Central memory CD8-positive, alpha-beta T cell (primary cell): ENCODE measurements at regions not wholly inside any gene's neighbourhood (a gene's known extent, or its start where the extent isn't known, plus 50 kb on each side); places are given as distances from the start of the nearest gene placed in this dataset.
"Not testable (repeated sequence)": the region's sequence is repeated elsewhere in the genome, so short reads cannot be mapped to it uniquely, and the experiment has no call there.

Source experiments
- ATAC-seq: fragments of 150-1000 bp; cut with Tn5 transposase; replicated peaks from 2 replicates; pipeline ENCODE4 v1.10.0; 2022; ENCODE audit warnings: mild to moderate bottlenecking, moderate FRiP score, moderate number of reproducible peaks; ENCODE audit not compliant: poor library complexity, severe bottlenecking; ENCODE audit errors: extremely low read depth
- DNase-seq, 2 donors: peaks; one replicate each; pipeline ENCODE4 v3.0.0; 2021; ENCODE audit warnings: low spot score in 2 of 2
- H3K27ac Mint-ChIP-seq: one replicate; pipeline ENCODE4 v1.8.0; 2022; ENCODE audit warnings: low read depth, mild to moderate bottlenecking, moderate library complexity, mixed read lengths
- H3K27me3 Mint-ChIP-seq: one replicate; pipeline ENCODE4 v1.8.0; 2022; ENCODE audit warnings: mixed read lengths
- H3K36me3 Mint-ChIP-seq: one replicate; pipeline ENCODE4 v1.8.0; 2022; ENCODE audit warnings: mild to moderate bottlenecking, moderate library complexity, mixed read lengths; ENCODE audit not compliant: insufficient read depth
- H3K4me1 Mint-ChIP-seq: one replicate; pipeline ENCODE4 v1.8.0; 2022; ENCODE audit warnings: mixed read lengths
- H3K4me3 Mint-ChIP-seq: one replicate; pipeline ENCODE4 v1.8.0; 2022; ENCODE audit warnings: mild to moderate bottlenecking, moderate library complexity, mixed read lengths
- H3K9me3 Mint-ChIP-seq: one replicate; pipeline ENCODE4 v1.8.0; 2022; ENCODE audit warnings: mixed read lengths

- Mint-ChIP-seq H3K4me3 (no peak overlapping the region), H3K9me3 (no peaks in the 10 kb centered on the region), H3K4me1 (no peaks in the 10 kb centered on the region), H3K36me3 (no peaks in the 10 kb centered on the region), H3K27ac (no peak overlapping the region), H3K27me3 (no peaks in the 10 kb centered on the region)
- ATAC-seq (no peak), DNase-seq (no peak)
These were observed 229.2 kb upstream of the AFF2 start for GRCh38 chrX:148271263-148271662.

GRCh38 chrX:148281920-148282319 lies 218.5 kb upstream of the AFF2 start:
- no peak for DNase-seq
- no peak overlapping the region for H3K4me3 Mint-ChIP-seq
- no peak for ATAC-seq
- no peaks in the 10 kb centered on the region for H3K9me3 Mint-ChIP-seq
- H3K27me3 Mint-ChIP-seq, result no peaks in the 10 kb centered on the region
- H3K36me3 Mint-ChIP-seq, result no peaks in the 10 kb centered on the region
- peaks cover 6% of the 10 kb centered on the region for H3K4me1 Mint-ChIP-seq
- no peak overlapping the region for H3K27ac Mint-ChIP-seq

GRCh38 chrX:148282504-148282903 lies 217.9 kb upstream of the AFF2 start:
- Mint-ChIP-seq H3K36me3 (no peaks in the 10 kb centered on the region), H3K4me3 (no peak overlapping the region), H3K9me3 (no peaks in the 10 kb centered on the region), H3K27ac (no peak overlapping the region), H3K4me1 (peaks cover 6% of the 10 kb centered on the region), H3K27me3 (no peaks in the 10 kb centered on the region)
- DNase-seq (no peak), ATAC-seq (no peak)

- Mint-ChIP-seq H3K36me3 (no peaks in the 10 kb centered on the region), H3K27ac (no peak overlapping the region), H3K27me3 (no peaks in the 10 kb centered on the region), H3K4me3 (no peak overlapping the region), H3K4me1 (peaks cover 6% of the 10 kb centered on the region), H3K9me3 (no peaks in the 10 kb centered on the region)
- ATAC-seq, result no peak
- no peak for DNase-seq
These were observed 216.4 kb upstream of the AFF2 start for GRCh38 chrX:148284056-148284455.

GRCh38 chrX:148284821-148285220 lies 215.6 kb upstream of the AFF2 start:
- Mint-ChIP-seq H3K4me3 (no peak overlapping the region), H3K9me3 (no peaks in the 10 kb centered on the region), H3K4me1 (peaks cover 6% of the 10 kb centered on the region), H3K27ac (no peak overlapping the region), H3K27me3 (no peaks in the 10 kb centered on the region), H3K36me3 (no peaks in the 10 kb centered on the region)
- no peak for DNase-seq
- ATAC-seq, result no peak

DNA sequence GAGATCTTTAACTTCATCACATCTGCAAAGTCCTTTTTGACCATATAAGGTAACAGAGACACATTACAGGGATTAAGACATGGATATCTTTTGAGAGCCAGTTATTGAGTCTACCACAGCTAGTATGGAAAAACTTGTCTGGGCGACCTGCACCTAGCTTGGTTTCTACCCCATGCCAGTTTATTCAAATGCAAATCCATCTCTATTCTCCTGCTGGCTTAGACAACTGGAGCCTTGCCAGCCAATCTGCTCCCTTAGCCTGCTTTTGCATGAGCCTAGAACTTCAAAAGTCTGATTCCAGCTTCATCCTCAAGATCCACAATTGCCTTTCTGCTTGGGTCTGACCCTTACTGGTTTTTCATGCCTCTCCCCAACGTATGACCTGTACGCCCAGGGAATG lies 212.0 kb upstream of the AFF2 start:
- H3K27me3 Mint-ChIP-seq, result no peaks in the 10 kb centered on the region
- no peaks in the 10 kb centered on the region for H3K4me1 Mint-ChIP-seq
- ATAC-seq, result no peak
- no peak for DNase-seq
- H3K9me3 Mint-ChIP-seq, result no peaks in the 10 kb centered on the region
- no peak overlapping the region for H3K27ac Mint-ChIP-seq
- no peak overlapping the region for H3K4me3 Mint-ChIP-seq
- no peaks in the 10 kb centered on the region for H3K36me3 Mint-ChIP-seq

- H3K27me3 Mint-ChIP-seq, result no peaks in the 10 kb centered on the region
- no peaks in the 10 kb centered on the region for H3K4me1 Mint-ChIP-seq
- no peak for DNase-seq
- H3K27ac Mint-ChIP-seq, result no peak overlapping the region
- H3K36me3 Mint-ChIP-seq, result no peaks in the 10 kb centered on the region
- ATAC-seq, result no peak
- no peak overlapping the region for H3K4me3 Mint-ChIP-seq
- no peaks in the 10 kb centered on the region for H3K9me3 Mint-ChIP-seq
These were observed 210.4 kb upstream of the AFF2 start for GRCh38 chrX:148290041-148290440.

DNA sequence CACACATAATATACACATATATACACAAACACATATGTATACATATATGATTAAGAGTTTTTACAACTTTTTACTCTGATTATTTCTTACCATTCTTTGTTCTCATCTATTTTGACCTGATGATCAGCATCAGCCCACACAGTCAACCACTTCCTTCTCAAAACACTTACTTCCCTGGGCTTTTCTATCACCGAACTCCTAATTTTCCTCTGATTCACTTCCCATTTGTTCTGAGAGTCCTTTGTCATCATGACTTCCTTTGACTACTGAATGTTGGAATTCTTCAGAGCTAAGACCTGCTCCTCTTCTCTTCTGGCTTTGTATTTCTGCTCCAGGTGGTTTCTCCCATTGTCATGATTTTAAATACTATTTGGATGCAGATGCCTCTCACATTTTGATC lies 209.5 kb upstream of the AFF2 start:
- H3K27ac Mint-ChIP-seq, result no peak overlapping the region
- H3K9me3 Mint-ChIP-seq, result peaks cover 6% of the 10 kb centered on the region
- DNase-seq (no peak), ATAC-seq (no peak)
- H3K4me1 Mint-ChIP-seq, result no peaks in the 10 kb centered on the region
- no peaks in the 10 kb centered on the region for H3K36me3 Mint-ChIP-seq
- H3K27me3 Mint-ChIP-seq, result no peaks in the 10 kb centered on the region
- no peak overlapping the region for H3K4me3 Mint-ChIP-seq

- H3K27me3 Mint-ChIP-seq, result no peaks in the 10 kb centered on the region
- ATAC-seq, result no peak
These were observed 201.7 kb upstream of the AFF2 start for GRCh38 chrX:148298737-148299136.

DNA sequence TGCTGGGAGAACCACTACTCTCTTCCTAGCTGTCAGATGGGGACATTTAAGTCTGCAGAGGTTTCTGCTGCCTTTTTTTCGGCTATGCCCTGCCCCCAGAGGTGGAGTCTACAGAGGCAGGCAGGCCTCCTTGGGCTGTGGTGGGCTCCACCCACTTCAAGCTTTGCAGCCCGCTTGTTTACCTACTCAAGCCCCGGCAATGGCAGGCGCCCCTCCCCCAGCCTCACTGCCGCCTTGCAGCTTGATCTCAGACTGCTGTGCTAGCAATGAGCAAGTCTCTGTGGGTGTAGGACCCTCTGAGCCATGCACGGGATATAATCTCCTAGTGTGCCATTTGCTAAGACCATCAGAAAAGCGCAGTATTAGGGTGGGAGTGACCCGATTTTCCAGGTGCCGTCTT lies 195.2 kb upstream of the AFF2 start:
- not testable (repeated sequence) for H3K27ac Mint-ChIP-seq, H3K36me3 Mint-ChIP-seq, H3K9me3 Mint-ChIP-seq, H3K4me3 Mint-ChIP-seq, H3K4me1 Mint-ChIP-seq, ATAC-seq, DNase-seq, H3K27me3 Mint-ChIP-seq

More at GRCh38 chrX:148298737-148299136, 201.7 kb upstream of the AFF2 start:
- Mint-ChIP-seq H3K9me3 (peaks cover 7% of the 10 kb centered on the region), H3K27ac (peak overlapping the region; percentile 53), H3K36me3 (no peaks in the 10 kb centered on the region), H3K4me3 (no peak overlapping the region), H3K4me1 (no peaks in the 10 kb centered on the region)
- DNase-seq, result no peak

GRCh38 chrX:148309413-148309812 lies 191.0 kb upstream of the AFF2 start:
- Mint-ChIP-seq H3K4me3 (no peak overlapping the region), H3K36me3 (peaks cover 2% of the 10 kb centered on the region), H3K27me3 (no peaks in the 10 kb centered on the region), H3K9me3 (no peaks in the 10 kb centered on the region), H3K27ac (no peak overlapping the region), H3K4me1 (peaks cover 29% of the 10 kb centered on the region)
- ATAC-seq, result no peak
- DNase-seq, result no peak

GRCh38 chrX:148310426-148311165 lies 189.8 kb upstream of the AFF2 start:
- peak overlapping the region; percentile 32 for H3K27ac Mint-ChIP-seq
- peaks cover 29% of the 10 kb centered on the region for H3K4me1 Mint-ChIP-seq
- H3K27me3 Mint-ChIP-seq, result no peaks in the 10 kb centered on the region
- H3K36me3 Mint-ChIP-seq, result peaks cover 2% of the 10 kb centered on the region
- H3K4me3 Mint-ChIP-seq, result peak overlapping the region; percentile 52
- ATAC-seq, result peak; percentile 85
- H3K9me3 Mint-ChIP-seq, result no peaks in the 10 kb centered on the region
- peak; percentile 12 to 35 for DNase-seq

DNA sequence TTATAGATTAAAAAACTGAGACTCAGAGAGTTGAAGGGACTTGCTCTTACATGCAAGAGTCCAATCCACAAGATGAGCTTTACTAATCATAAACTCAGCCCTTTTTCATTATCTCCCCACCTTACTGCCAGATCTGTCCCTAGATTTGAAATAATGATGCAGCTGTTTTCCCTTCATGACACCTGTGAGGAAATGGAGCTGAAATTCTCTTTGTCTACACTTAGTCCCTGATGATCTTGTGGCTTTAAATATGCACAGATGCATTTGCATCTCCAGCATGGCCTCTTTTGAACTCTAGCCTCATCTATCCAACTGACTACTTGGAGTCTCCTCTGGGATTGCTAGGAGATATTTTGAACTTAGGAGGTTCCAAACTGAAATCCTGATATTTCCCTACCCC lies 188.9 kb upstream of the AFF2 start:
- DNase-seq (no peak), ATAC-seq (no peak)
- Mint-ChIP-seq H3K27me3 (no peaks in the 10 kb centered on the region), H3K4me3 (peak overlapping the region; percentile 14), H3K9me3 (no peaks in the 10 kb centered on the region), H3K36me3 (peaks cover 2% of the 10 kb centered on the region), H3K4me1 (peaks cover 29% of the 10 kb centered on the region), H3K27ac (peak overlapping the region; percentile 95)
